Upper lobe of left lung (tissue), 6 donors: ENCODE measurements at regions not wholly inside any gene's neighbourhood (a gene's known extent, or its start where the extent isn't known, plus 50 kb on each side); places are given as distances from the start of the nearest gene placed in this dataset.
A peak's percentile ranks its signal among the peaks of the same experiment; 100 is the strongest.

Source experiments
- ATAC-seq, 2 donors: fragments of 200-7000 bp; cut with Tn5 transposase; one replicate each; pipeline ENCODE4 v1.9.1; 2022; ENCODE audit warnings: mild to moderate bottlenecking in 2 of 2, moderate library complexity in 2 of 2; ENCODE audit not compliant: low FRiP score in 2 of 2
- DNase-seq, 2 donors: peaks; one replicate each; pipeline ENCODE4 v3.0.0-alpha.2; 2019 to 2020
- H3K27ac ChIP-seq, 4 donors: fragments of 200-600 bp; sonication (generic); one replicate each; pipeline ENCODE4 v1.5.1; 2016 to 2019
- H3K27me3 ChIP-seq, 4 donors: fragments of 200-600 bp; sonication (generic); one replicate each; pipeline ENCODE4 v1.5.1; 2017 to 2019
- H3K36me3 ChIP-seq, 4 donors: fragments of 200-600 bp; sonication (generic); one replicate each; pipeline ENCODE4 v1.5.1; 2016 to 2019
- H3K4me1 ChIP-seq, 4 donors: fragments of 200-600 bp; sonication (generic); one replicate each; pipeline ENCODE4 v1.5.1; 2018 to 2019
- H3K4me3 ChIP-seq, 4 donors: fragments of 200-600 bp; sonication (generic); one replicate each; pipeline ENCODE4 v1.5.1; 2017 to 2019; ENCODE audit warnings: mild to moderate bottlenecking in 2 of 4, moderate library complexity in 1 of 4
- H3K9me3 ChIP-seq, 4 donors: fragments of 200-600 bp; sonication (generic); one replicate each; pipeline ENCODE4 v1.5.1; 2018 to 2019
- EP300 ChIP-seq, 4 donors: sonication (generic); formaldehyde crosslinking; IDR thresholded peaks; one replicate each; pipeline ENCODE4 v1.5.1; 2017; ENCODE audit warnings: antibody characterized with exemption in 4 of 4, control low read depth in 2 of 4
- POLR2A ChIP-seq, 4 donors: fragments of 450-650 bp; IDR thresholded peaks; one replicate each; pipeline ENCODE4 v1.5.1; 2016 to 2017; ENCODE audit warnings: antibody characterized with exemption in 4 of 4, mild to moderate bottlenecking in 2 of 4
- POLR2AphosphoS5 ChIP-seq, 2 donors: sonication (generic); formaldehyde crosslinking; IDR thresholded peaks; one replicate each; pipeline ENCODE4 v1.5.1; 2017; ENCODE audit warnings: antibody characterized with exemption in 2 of 2
- WGBS, 2 donors: methylation state at CpG; one replicate each; pipeline ENCODE4 v1.1.5; 2017 to 2018; 5-methylcytosine and 5-hydroxymethylcytosine counted together
- TF ChIP-seq, protein P1 (sequence below), 6 experiments: fragments of 450-650 bp in 4 of 6; fragments of 200-600 bp in 2 of 6; sonication (generic) in 2 of 6; IDR thresholded peaks; one replicate each; pipeline ENCODE4 v1.5.1; 2016 to 2019; ENCODE audit warnings: antibody characterized with exemption in 6 of 6
- donor health status: DM: no; HTN: no; CAD: no; lungs with moderate emphysema.
- donor health status: DM: no; HTN: yes; CAD: no; lungs with severe emphysema.

DNA sequence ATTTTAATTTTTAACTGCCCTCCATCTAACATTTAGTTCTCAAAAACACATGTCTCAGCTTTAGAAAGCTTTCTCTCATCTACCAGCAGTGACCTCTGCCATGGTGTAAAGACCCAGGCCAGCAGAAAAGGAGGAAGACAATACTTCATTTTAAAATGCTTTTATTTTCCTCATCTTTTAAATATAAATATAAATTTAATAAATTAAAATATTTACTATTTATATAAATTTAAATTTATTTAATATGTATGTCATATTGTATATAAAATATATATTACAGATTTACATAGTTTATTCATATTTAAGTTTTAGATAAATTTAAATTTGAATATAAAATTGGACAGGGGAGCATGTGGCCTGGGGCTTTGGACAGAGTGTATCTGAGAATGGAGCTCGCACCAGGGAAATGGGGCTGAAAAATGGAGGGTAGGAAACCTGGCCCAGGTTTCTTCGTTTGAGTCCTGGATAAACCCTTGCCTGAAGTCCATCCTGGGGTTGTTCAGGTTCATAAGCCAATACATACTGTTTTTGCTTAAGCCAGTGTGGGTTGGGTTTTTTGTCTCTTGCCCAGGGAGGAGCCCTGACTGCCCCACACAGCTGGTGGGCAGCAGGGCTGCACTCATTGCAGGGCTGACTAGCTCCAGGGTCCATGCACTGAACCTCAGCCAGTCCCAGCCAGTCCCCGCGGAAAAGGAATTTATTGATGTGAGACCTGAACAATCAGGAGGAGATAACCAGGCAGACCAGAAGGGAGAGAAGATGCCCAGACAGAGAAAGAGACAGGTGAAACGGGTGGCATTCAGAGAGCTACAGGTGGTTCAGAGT is 77.3 kb upstream of the LAPTM4A start:
- 81 to 82% methylated on average over 5 of the region's 5 CpGs for WGBS, 2 donors
- H3K9me3 ChIP-seq = no peaks in the 10 kb centered on the region
- H3K36me3 ChIP-seq = no peaks in the 10 kb centered on the region
- no peak overlapping the region for H3K27ac ChIP-seq
- H3K4me3 ChIP-seq = no peak overlapping the region
- no peak for DNase-seq
- H3K27me3 ChIP-seq = no peaks in the 10 kb centered on the region
- H3K4me1 ChIP-seq = peaks cover 0 to 10% (median 0%) of the 10 kb centered on the region in 4 donors
- ATAC-seq = no peak
- no peak for TF ChIP-seq EP300 (IDR thresholded peaks at IDR 0.05)
- no peak for TF ChIP-seq POLR2A (IDR thresholded peaks at IDR 0.05)
- no peak for TF ChIP-seq POLR2AphosphoS5 (IDR thresholded peaks at IDR 0.05)
- TF ChIP-seq, protein P1, sequence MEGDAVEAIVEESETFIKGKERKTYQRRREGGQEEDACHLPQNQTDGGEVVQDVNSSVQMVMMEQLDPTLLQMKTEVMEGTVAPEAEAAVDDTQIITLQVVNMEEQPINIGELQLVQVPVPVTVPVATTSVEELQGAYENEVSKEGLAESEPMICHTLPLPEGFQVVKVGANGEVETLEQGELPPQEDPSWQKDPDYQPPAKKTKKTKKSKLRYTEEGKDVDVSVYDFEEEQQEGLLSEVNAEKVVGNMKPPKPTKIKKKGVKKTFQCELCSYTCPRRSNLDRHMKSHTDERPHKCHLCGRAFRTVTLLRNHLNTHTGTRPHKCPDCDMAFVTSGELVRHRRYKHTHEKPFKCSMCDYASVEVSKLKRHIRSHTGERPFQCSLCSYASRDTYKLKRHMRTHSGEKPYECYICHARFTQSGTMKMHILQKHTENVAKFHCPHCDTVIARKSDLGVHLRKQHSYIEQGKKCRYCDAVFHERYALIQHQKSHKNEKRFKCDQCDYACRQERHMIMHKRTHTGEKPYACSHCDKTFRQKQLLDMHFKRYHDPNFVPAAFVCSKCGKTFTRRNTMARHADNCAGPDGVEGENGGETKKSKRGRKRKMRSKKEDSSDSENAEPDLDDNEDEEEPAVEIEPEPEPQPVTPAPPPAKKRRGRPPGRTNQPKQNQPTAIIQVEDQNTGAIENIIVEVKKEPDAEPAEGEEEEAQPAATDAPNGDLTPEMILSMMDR (IDR thresholded peaks at IDR 0.05) = no peak

DNA sequence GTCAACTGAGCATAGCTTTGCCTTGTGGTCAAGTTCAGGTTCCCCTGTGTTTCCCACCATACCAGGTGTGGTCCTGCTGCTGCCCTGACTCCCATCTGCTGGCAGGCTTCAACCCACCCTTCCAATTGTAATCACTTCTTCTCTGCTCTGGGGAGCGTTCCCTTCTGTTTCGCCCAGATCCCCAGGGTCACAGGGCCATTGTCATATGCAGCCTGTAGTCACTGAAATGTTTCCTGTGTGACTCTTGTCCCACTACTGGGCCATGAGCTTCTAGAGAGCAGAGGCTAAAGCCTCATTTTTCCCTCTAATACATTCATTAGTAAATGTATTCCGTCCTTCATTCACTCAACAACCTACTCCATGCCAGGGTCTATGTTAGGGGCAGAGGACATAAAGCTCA is 75.0 kb upstream of the LAPTM4A start:
- Histone ChIP-seq H3K27ac (no peak overlapping the region), H3K4me1 (peaks cover 0 to 10% (median 0%) of the 10 kb centered on the region in 4 donors), H3K27me3 (no peaks in the 10 kb centered on the region), H3K4me3 (no peak overlapping the region), H3K36me3 (no peaks in the 10 kb centered on the region), H3K9me3 (no peaks in the 10 kb centered on the region)
- WGBS, 2 donors = 85 to 93% methylated on average over 3 of the region's 3 CpGs
- DNase-seq = no peak
- TF ChIP-seq POLR2A (IDR thresholded peaks at IDR 0.05) (no peak), POLR2AphosphoS5 (IDR thresholded peaks at IDR 0.05) (no peak)
- TF ChIP-seq, protein P1 (IDR thresholded peaks at IDR 0.05) = no peak
- no peak for ATAC-seq

DNA sequence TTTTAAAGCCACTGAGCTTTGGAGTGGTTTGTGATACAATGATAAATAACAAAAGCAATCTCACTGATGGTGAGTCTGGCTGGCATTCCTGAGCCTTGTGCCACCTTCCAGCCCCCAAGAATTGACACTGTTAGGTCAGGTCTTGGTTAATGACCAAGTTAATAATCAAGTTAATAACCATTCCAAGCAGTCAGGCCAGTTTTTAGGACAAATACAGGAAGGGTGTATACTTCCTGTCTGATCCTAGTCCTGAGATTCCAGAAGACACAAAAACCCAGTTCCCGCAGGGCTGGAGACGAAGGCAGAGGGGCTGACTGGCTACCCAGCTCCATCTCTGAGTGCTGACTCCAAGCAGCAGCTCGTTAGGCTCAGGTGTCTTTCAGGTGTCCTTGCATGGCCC is 74.6 kb upstream of the LAPTM4A start:
- Histone ChIP-seq H3K4me1 (peaks cover 0 to 8% (median 0%) of the 10 kb centered on the region in 4 donors), H3K4me3 (no peak overlapping the region), H3K36me3 (no peaks in the 10 kb centered on the region), H3K27me3 (no peaks in the 10 kb centered on the region), H3K27ac (no peak overlapping the region), H3K9me3 (no peaks in the 10 kb centered on the region)
- TF ChIP-seq, protein P1 (IDR thresholded peaks at IDR 0.05) = no peak
- no peak for TF ChIP-seq POLR2A (IDR thresholded peaks at IDR 0.05)
- TF ChIP-seq EP300 (IDR thresholded peaks at IDR 0.05) = no peak
- no peak for TF ChIP-seq POLR2AphosphoS5 (IDR thresholded peaks at IDR 0.05)
- no peak for DNase-seq
- no peak for ATAC-seq
- 33 to 67% methylated on average over 2 to 3 of the region's 3 CpGs for WGBS, 2 donors

- peaks cover 0 to 8% (median 0%) of the 10 kb centered on the region in 4 donors for H3K4me1 ChIP-seq
- H3K4me3 ChIP-seq = no peak overlapping the region
- no peak overlapping the region for H3K27ac ChIP-seq
- H3K36me3 ChIP-seq = no peaks in the 10 kb centered on the region
- WGBS, 2 donors = 76 to 84% methylated on average over 3 of the region's 3 CpGs
- ATAC-seq = no peak
- no peaks in the 10 kb centered on the region for H3K9me3 ChIP-seq
- DNase-seq = no peak
- no peaks in the 10 kb centered on the region for H3K27me3 ChIP-seq
- no peak for TF ChIP-seq POLR2A (IDR thresholded peaks at IDR 0.05)
- TF ChIP-seq, protein P1 (IDR thresholded peaks at IDR 0.05) = no peak
- TF ChIP-seq POLR2AphosphoS5 (IDR thresholded peaks at IDR 0.05) = no peak
- no peak for TF ChIP-seq EP300 (IDR thresholded peaks at IDR 0.05)
Observed at GRCh38 chr2:20125616-20126015, 74.2 kb upstream of the LAPTM4A start.

DNA sequence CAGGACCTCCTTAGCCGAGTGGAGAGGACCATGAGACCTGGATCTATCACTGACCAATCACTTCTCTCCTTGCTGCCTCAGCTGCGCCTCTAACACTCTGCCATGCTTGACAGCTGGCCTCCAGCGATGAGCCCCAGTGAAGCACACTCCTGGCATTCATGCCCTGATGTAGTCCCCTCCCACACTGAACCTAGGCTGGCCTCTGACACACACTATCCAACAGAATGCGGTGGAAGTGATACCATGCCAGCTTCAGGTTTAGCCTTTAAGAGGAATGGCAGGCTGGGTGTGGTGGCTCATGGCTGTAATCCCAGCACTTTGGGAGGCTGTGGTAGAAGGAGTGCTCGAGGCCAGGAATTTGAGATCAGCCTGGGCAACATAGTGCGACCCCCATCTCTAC is 73.7 kb upstream of the LAPTM4A start:
- Histone ChIP-seq H3K27ac (no peak overlapping the region), H3K36me3 (no peaks in the 10 kb centered on the region), H3K27me3 (no peaks in the 10 kb centered on the region), H3K4me3 (no peak overlapping the region), H3K4me1 (peaks cover 0 to 8% (median 0%) of the 10 kb centered on the region in 4 donors), H3K9me3 (no peaks in the 10 kb centered on the region)
- DNase-seq (no peak), ATAC-seq (peak in 1 of 2 donors; percentile 6)
- TF ChIP-seq POLR2AphosphoS5 (IDR thresholded peaks at IDR 0.05) (no peak), POLR2A (IDR thresholded peaks at IDR 0.05) (no peak), EP300 (IDR thresholded peaks at IDR 0.05) (no peak)
- TF ChIP-seq, protein P1 (IDR thresholded peaks at IDR 0.05) = no peak
- whole genome bisulfite sequencing, 2 donors = 85 to 86% methylated on average over 5 to 6 of the region's 6 CpGs
